GM12891 (cell line): ENCODE measurements at regions not wholly inside any gene's neighbourhood (a gene's known extent, or its start where the extent isn't known, plus 50 kb on each side); places are given as distances from the start of the nearest gene placed in this dataset.

Experiments used
- PAX5 ChIP-seq: IDR thresholded peaks from 2 replicates; pipeline ENCODE4 v1.6.1; 2011; ENCODE audit warnings: low read length, moderate library complexity, mild to moderate bottlenecking; ENCODE audit not compliant: insufficient read depth, severe bottlenecking
- POLR2A ChIP-seq: IDR thresholded peaks from 2 replicates; pipeline ENCODE4 v1.6.1; 2011; ENCODE audit warnings: low read depth, low read length, control low read depth
- POLR2AphosphoS5 ChIP-seq: IDR thresholded peaks from 2 replicates; pipeline ENCODE4 v1.6.1; 2011; ENCODE audit warnings: low read depth, low read length, control low read depth
- SPI1 ChIP-seq: IDR thresholded peaks from 2 replicates; pipeline ENCODE4 v1.6.1; 2011; ENCODE audit warnings: low read depth, low read length, control low read depth
- TAF1 ChIP-seq: IDR thresholded peaks from 2 replicates; pipeline ENCODE4 v1.6.1; 2011; ENCODE audit warnings: low read depth, low read length, control low read depth

DNA sequence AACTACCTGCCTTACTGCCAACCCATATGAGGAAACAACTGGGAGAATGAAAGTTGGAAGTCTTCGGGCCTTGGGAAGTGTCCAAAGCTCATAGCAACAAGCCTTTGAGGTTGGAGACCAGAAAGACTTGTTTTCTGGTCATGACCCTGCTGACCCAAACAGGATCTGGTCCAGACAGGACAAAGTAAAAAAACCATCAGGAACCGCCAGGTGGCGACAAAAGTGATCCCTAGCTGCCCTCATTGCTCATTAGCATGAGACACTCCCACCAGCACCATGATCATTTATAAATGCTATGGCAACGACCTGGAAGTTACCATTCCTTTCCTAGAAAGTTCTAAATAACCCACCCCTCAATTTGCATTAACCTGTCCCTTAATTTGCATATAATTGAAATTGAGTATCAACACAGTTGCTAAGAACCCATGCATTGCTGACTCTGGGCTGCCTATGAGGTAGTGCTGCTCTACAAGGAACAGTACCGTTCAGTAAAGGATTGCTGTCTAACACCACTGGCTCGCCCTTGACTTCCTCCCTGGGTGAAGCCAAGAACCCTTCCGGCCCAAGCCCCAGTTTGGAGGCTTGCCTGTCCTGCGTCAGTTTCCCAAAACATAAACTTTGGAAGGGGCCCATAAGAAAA is 89.0 kb downstream of the URB2 start:
- TF ChIP-seq POLR2A (no peak), POLR2AphosphoS5 (no peak), SPI1 (no peak), PAX5 (no peak), TAF1 (no peak)
